Gastrocnemius medialis (tissue), 4 donors: ENCODE measurements at regions not wholly inside any gene's neighbourhood (a gene's known extent, or its start where the extent isn't known, plus 50 kb on each side); places are given as distances from the start of the nearest gene placed in this dataset.
A peak's percentile ranks its signal among the peaks of the same experiment; 100 is the strongest.

Experiments used
- ATAC-seq, 2 donors: fragments of 150-250 bp; one replicate each; pipeline ENCODE4 v1.9.1; 2016
- DNase-seq, 2 donors: peaks; one replicate each; pipeline ENCODE4 v3.0.0-alpha.2; 2019
- H3K27ac ChIP-seq, 4 donors: fragments of 200-600 bp; sonication (generic); 1 replicate in 1 of 4; 2 replicates in 3 of 4; pipeline ENCODE4 v1.5.1; 2016 to 2018; ENCODE audit warnings: mild to moderate bottlenecking in 2 of 4, moderate library complexity in 1 of 4
- H3K27me3 ChIP-seq, 3 donors: fragments of 200-600 bp; sonication (generic) in 2 of 3; 1 replicate in 1 of 3; 2 replicates in 2 of 3; pipeline versions ENCODE4 v1.5.1 to v1.6.0; 2016 to 2019; ENCODE audit warnings: mild to moderate bottlenecking in 1 of 3, moderate library complexity in 1 of 3
- H3K36me3 ChIP-seq, 2 donors: fragments of 200-600 bp; sonication (generic) in 1 of 2; one replicate each; pipeline ENCODE4 v1.5.1; 2017 to 2018
- H3K4me1 ChIP-seq, 2 donors: fragments of 200-600 bp; sonication (generic) in 1 of 2; one replicate each; pipeline ENCODE4 v1.5.1; 2016 to 2017; ENCODE audit warnings: mild to moderate bottlenecking in 2 of 2
- H3K4me3 ChIP-seq, 4 donors: fragments of 200-600 bp; sonication (generic) in 3 of 4; 1 replicate in 1 of 4; 2 replicates in 3 of 4; pipeline ENCODE4 v1.5.1; 2016 to 2019; ENCODE audit warnings: mild to moderate bottlenecking in 2 of 4
- H3K9me3 ChIP-seq, 3 donors: fragments of 200-600 bp; sonication (generic) in 2 of 3; 1 replicate in 1 of 3; 2 replicates in 2 of 3; pipeline ENCODE4 v1.5.1; 2016 to 2019
- CTCF ChIP-seq, 5 experiments: fragments of 450-650 bp in 3 of 5; fragments of 200-600 bp in 2 of 5; sonication (generic) in 2 of 5; IDR thresholded peaks in 4 of 5; conservative IDR thresholded peaks in 1 of 5; 1 replicate in 4 of 5; 2 replicates in 1 of 5; pipeline ENCODE4 v1.5.1; 2016 to 2019; ENCODE audit warnings: antibody characterized with exemption in 5 of 5, mild to moderate bottlenecking in 3 of 5, moderate library complexity in 3 of 5
- POLR2A ChIP-seq, 2 donors: fragments of 450-650 bp; IDR thresholded peaks; one replicate each; pipeline ENCODE4 v1.6.1; 2017; ENCODE audit warnings: antibody characterized with exemption in 2 of 2, mild to moderate bottlenecking in 2 of 2, moderate library complexity in 2 of 2
- in situ Hi-C, 4 donors: fragments of 200-750 bp; cut with MboI; loops; one replicate each; pipeline versions ENCODE4 v1.15.0 to v1.8.0; 2017; ENCODE audit warnings: low sequenced_read_pairs in 4 of 4
- intact Hi-C: fragments of 100-400 bp; cut with DNase I; formaldehyde crosslinking; loops from one replicate; pipeline ENCODE4 v1.15.1; 2023; ENCODE audit warnings: low total_unique reads

GRCh38 chr6:148602136-148602535 lies 144.7 kb upstream of the UST start:
- intact Hi-C loops: no loop called here
- H3K27me3 ChIP-seq: no peaks in the 10 kb centered on the region
- H3K4me3 ChIP-seq: no peak overlapping the region
- no peaks in the 10 kb centered on the region for H3K9me3 ChIP-seq
- in situ Hi-C loops: no loop called here
- H3K36me3 ChIP-seq: no peaks in the 10 kb centered on the region
- TF ChIP-seq POLR2A (IDR thresholded peaks at IDR 0.05): no peak
- TF ChIP-seq CTCF (IDR thresholded peaks at IDR 0.05 in 4 of 5, conservative IDR thresholded peaks at IDR 0.05 in 1 of 5): no peak
- ATAC-seq (no peak), DNase-seq (no peak)
- H3K27ac ChIP-seq: no peak overlapping the region
- H3K4me1 ChIP-seq: no peaks in the 10 kb centered on the region

DNA sequence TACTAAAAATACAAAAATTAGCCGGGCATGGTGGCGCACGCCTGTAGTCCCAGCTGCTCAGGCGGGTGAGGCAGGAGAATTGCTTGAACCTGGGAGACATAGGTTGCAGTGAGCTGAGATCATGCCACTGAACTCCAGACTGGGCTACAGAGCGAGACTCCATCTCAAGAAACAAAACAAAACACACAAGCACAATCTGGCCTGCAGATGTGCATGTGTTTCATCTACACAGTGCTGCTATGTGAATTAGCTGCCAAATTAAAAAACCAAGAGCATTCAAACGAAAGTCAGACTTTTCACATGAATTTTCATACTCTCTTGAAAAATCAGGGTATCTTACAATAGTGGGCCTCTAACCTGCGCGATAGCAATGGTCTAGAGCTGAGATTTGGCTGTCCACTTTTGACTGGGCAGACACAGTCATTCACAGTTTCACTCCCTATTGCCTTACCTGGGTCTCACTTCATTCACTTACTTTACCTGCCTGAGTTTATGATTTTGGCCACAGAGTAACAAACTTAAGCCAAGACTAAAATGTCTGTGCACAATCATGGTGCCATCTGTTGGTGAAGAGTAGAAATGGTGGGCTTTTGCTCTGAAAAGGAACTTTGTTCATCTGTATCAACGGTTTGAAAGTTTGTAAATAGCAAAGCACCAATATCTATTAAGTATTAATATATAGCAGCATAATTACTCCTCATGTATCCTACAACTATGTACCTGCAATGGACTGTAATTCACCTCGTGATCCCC lies 138.5 kb upstream of the UST start:
- in situ Hi-C loops (no loop called here), intact Hi-C loops (no loop called here)
- Histone ChIP-seq H3K9me3 (no peaks in the 10 kb centered on the region), H3K27ac (no peak overlapping the region), H3K4me3 (no peak overlapping the region), H3K27me3 (no peaks in the 10 kb centered on the region), H3K4me1 (peaks cover 21 to 28% of the 10 kb centered on the region in 2 donors), H3K36me3 (no peaks in the 10 kb centered on the region)
- ATAC-seq: no peak
- peak in 1 of 5 experiments; percentile 28 for TF ChIP-seq CTCF (IDR thresholded peaks at IDR 0.05 in 4 of 5, conservative IDR thresholded peaks at IDR 0.05 in 1 of 5)
- no peak for TF ChIP-seq POLR2A (IDR thresholded peaks at IDR 0.05)
- DNase-seq: no peak

DNA sequence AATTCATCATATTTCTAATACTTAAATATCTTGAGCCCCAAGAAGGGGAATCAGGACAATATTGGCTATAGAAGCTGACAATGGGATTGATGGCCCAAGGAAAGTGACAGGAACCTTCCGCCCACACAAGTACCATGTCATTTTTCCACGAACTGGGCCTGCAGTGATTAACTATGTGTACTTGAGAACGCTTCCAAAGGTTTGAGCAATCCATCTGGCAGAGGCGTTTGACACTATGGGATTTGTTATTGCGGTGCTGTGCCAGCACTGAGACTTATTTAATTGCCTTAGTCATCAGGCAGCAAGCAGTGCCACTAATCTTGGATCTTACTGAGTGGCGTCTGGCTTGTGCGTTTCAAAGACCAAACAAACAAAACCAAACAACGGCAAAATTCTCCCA lies 135.6 kb upstream of the UST start:
- peak; percentile 99 to 100 for ATAC-seq
- H3K27ac ChIP-seq: peak overlapping the region; percentile 80 to 91 (median 84)
- intact Hi-C loops: loop anchor here (1.0 to 5.0 kb wide), 3 partner anchors 24 to 136 kb away; partner anchors contain the start of gene UST
- no peaks in the 10 kb centered on the region for H3K27me3 ChIP-seq
- H3K9me3 ChIP-seq: no peaks in the 10 kb centered on the region
- peak; percentile 88 to 90 for DNase-seq
- peaks cover 29 to 41% of the 10 kb centered on the region in 2 donors for H3K4me1 ChIP-seq
- in situ Hi-C loops: no loop called here
- H3K4me3 ChIP-seq: peak overlapping the region in 2 of 4 donors; percentile 15
- TF ChIP-seq CTCF (IDR thresholded peaks at IDR 0.05 in 4 of 5, conservative IDR thresholded peaks at IDR 0.05 in 1 of 5) (no peak), POLR2A (IDR thresholded peaks at IDR 0.05) (no peak)
- H3K36me3 ChIP-seq: no peaks in the 10 kb centered on the region

DNA sequence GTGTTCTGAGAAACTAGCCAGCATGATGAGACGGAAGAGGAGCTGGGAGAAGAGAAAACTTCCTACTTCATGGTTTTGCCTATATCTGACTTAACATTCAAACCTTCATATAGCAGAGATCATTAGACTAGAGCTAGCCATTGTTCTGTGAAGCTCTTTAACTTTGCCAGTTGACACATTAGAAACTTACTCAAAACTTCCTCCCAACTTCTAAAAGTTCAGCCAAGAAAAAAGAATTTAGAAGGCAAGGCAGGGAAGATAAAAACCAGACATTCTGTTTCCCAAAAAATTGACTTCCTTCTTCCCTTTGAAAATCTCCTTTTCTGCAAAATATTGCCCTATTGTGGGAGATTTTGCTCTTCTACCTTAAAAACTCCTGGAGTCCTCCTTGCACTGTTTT lies 134.8 kb upstream of the UST start:
- Histone ChIP-seq H3K9me3 (no peaks in the 10 kb centered on the region), H3K4me3 (no peak overlapping the region), H3K4me1 (peaks cover 29 to 41% of the 10 kb centered on the region in 2 donors), H3K27ac (peak overlapping the region; percentile 80 to 91 (median 84)), H3K36me3 (no peaks in the 10 kb centered on the region), H3K27me3 (no peaks in the 10 kb centered on the region)
- in situ Hi-C loops: no loop called here
- TF ChIP-seq CTCF (IDR thresholded peaks at IDR 0.05 in 4 of 5, conservative IDR thresholded peaks at IDR 0.05 in 1 of 5) (no peak), POLR2A (IDR thresholded peaks at IDR 0.05) (no peak)
- ATAC-seq: no peak
- no peak for DNase-seq
- intact Hi-C loops: loop anchor here (5.0 kb wide), 1 partner anchor 135 kb away; the partner anchor contains the start of gene UST
